TTC549 (cell line): ENCODE measurements at regions not wholly inside any gene's neighbourhood (a gene's known extent, or its start where the extent isn't known, plus 50 kb on each side); places are given as distances from the start of the nearest gene placed in this dataset.
"Not testable (repeated sequence)": the region's sequence is repeated elsewhere in the genome, so short reads cannot be mapped to it uniquely, and the experiment has no call there.

Source experiments
- FAIRE-seq: peaks from 2 replicates; lab custom pipeline; 2012; peaks lifted over from hg19 to GRCh38; lab: Jason Lieb, UNC

GRCh38 chr5:161030229-161030628 is 178.2 kb upstream of the ATP10B start:
- FAIRE-seq: no peak

GRCh38 chr5:161027763-161028162 is 175.8 kb upstream of the ATP10B start:
- FAIRE-seq: no peak

GRCh38 chr5:161023551-161023950 is 171.5 kb upstream of the ATP10B start:
- FAIRE-seq: no peak

GRCh38 chr5:161022151-161022550 is 170.1 kb upstream of the ATP10B start:
- no peak for FAIRE-seq

GRCh38 chr5:161009817-161010216 is 157.8 kb upstream of the ATP10B start:
- no peak for FAIRE-seq

GRCh38 chr5:161009194-161009593 is 157.2 kb upstream of the ATP10B start:
- FAIRE-seq: no peak

GRCh38 chr5:161007879-161008278 is 155.9 kb upstream of the ATP10B start:
- no peak for FAIRE-seq

GRCh38 chr5:161002571-161003074 is 150.6 kb upstream of the ATP10B start:
- no peak for FAIRE-seq

GRCh38 chr5:161001604-161002003 is 149.6 kb upstream of the ATP10B start:
- no peak for FAIRE-seq

GRCh38 chr5:161001142-161001541 is 149.1 kb upstream of the ATP10B start:
- FAIRE-seq: not testable (repeated sequence)

GRCh38 chr5:160991205-160991604 is 139.2 kb upstream of the ATP10B start:
- no peak for FAIRE-seq

- no peak for FAIRE-seq
These were observed 127.4 kb upstream of the ATP10B start for GRCh38 chr5:160979385-160979784.

GRCh38 chr5:160978944-160979343 is 126.9 kb upstream of the ATP10B start:
- FAIRE-seq: no peak

GRCh38 chr5:160976181-160976580 is 124.2 kb upstream of the ATP10B start:
- FAIRE-seq: no peak

GRCh38 chr5:160970605-160971191 is 118.7 kb upstream of the ATP10B start:
- FAIRE-seq: no peak

- FAIRE-seq: no peak
These were observed 117.6 kb upstream of the ATP10B start for GRCh38 chr5:160969645-160970044.

- no peak for FAIRE-seq
These were observed 116.5 kb upstream of the ATP10B start for GRCh38 chr5:160968480-160968879.

- no peak for FAIRE-seq
These were observed 114.9 kb upstream of the ATP10B start for GRCh38 chr5:160966921-160967320.

GRCh38 chr5:160961761-160962160 is 109.8 kb upstream of the ATP10B start:
- FAIRE-seq: no peak

GRCh38 chr5:160961038-160961437 is 109.0 kb upstream of the ATP10B start:
- FAIRE-seq: no peak

- no peak for FAIRE-seq
These were observed 108.6 kb upstream of the ATP10B start for GRCh38 chr5:160960592-160960991.

GRCh38 chr5:160959804-160960203 is 107.8 kb upstream of the ATP10B start:
- FAIRE-seq: no peak

GRCh38 chr5:160957312-160957861 is 105.4 kb upstream of the ATP10B start:
- no peak for FAIRE-seq

- no peak for FAIRE-seq
These were observed 104.0 kb upstream of the ATP10B start for GRCh38 chr5:160956051-160956450.
